AG10803 (cell line): ENCODE measurements at regions not wholly inside any gene's neighbourhood (a gene's known extent, or its start where the extent isn't known, plus 50 kb on each side); places are given as distances from the start of the nearest gene placed in this dataset.
"Not testable (repeated sequence)": the region's sequence is repeated elsewhere in the genome, so short reads cannot be mapped to it uniquely, and the experiment has no call there.

Experiments
- DNase-seq: peaks from one replicate; pipeline ENCODE4 v3.0.0; 2010; ENCODE audit warnings: low read depth
- H3K4me3 ChIP-seq: 2 replicates; pipeline ENCODE4 v1.5.1; 2011; ENCODE audit warnings: mild to moderate bottlenecking, low read length, control low read depth
- TF ChIP-seq, protein P1 (sequence below): conservative IDR thresholded peaks from 2 replicates; pipeline ENCODE4 v1.5.1; 2011; ENCODE audit warnings: mild to moderate bottlenecking, low read length, control low read depth, inconsistent platforms

DNA sequence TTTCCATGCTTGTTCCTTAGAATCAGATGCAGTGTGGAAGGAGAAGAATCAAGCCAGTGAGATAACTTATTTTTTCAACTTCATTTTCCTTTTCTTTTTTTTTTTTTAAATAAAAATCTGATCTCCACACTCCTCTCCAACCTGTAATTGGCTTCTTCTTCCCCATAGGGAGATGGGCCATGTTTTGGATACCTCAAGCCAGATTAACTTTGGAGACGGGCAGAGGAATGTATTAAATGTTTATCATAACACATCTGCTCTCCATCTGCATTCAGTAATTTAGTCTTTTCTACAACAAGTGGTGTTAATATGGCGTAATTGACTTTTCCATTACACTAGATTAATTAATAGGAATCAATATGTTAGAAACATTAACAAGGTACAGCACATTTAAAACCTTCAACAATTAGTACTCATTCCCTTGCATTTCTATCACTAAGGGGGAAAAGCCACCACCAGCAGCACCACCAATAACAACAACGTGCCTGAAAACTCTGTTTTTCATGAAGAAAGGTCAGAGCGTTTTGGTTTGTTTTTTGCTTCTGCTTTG, 244.1 kb downstream of the MYCN start:
- no peak for DNase-seq
- H3K4me3 ChIP-seq: no peak overlapping the region
- TF ChIP-seq, protein P1, sequence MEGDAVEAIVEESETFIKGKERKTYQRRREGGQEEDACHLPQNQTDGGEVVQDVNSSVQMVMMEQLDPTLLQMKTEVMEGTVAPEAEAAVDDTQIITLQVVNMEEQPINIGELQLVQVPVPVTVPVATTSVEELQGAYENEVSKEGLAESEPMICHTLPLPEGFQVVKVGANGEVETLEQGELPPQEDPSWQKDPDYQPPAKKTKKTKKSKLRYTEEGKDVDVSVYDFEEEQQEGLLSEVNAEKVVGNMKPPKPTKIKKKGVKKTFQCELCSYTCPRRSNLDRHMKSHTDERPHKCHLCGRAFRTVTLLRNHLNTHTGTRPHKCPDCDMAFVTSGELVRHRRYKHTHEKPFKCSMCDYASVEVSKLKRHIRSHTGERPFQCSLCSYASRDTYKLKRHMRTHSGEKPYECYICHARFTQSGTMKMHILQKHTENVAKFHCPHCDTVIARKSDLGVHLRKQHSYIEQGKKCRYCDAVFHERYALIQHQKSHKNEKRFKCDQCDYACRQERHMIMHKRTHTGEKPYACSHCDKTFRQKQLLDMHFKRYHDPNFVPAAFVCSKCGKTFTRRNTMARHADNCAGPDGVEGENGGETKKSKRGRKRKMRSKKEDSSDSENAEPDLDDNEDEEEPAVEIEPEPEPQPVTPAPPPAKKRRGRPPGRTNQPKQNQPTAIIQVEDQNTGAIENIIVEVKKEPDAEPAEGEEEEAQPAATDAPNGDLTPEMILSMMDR: no peak

DNA sequence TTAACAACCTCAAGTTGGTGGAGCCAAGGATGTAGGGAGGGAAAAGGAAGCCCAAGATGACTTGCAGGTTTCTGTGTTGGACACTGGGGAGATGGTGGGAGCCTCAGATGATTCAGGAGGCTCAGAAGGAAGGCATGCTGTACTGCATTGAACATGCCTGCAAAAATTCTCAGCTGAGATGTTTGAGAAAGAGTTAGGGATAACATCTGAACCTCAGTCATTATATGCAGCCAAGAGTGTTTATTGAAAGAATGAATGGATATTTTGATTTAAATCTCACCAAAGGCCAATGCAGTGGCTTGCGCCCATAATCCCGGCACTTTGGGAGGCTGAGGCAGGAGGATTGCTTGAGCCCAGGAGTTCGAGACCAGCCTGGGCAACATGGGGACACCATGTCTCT, 243.0 kb downstream of the MYCN start:
- no peak overlapping the region for H3K4me3 ChIP-seq
- DNase-seq: no peak
- TF ChIP-seq, protein P1: no peak

DNA sequence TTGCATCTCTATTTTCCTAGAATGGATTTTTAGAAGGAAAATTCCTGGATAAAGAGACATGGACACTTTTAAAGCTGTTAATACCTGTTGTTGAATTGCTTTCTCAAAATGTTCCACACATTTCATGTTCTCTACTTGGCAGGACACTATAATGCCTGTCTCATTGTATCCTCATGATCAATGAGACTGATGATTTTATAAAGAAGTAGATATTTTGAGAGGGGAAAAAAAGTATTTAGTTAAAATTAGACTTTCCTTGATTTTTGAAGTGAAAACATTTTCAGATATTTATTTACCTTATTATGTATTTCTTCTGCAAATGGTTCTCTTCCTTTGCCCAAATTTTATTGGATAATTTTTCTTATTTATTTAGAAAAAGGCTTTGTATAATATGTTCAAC, 242.5 kb downstream of the MYCN start:
- no peak for DNase-seq
- H3K4me3 ChIP-seq: no peak overlapping the region
- TF ChIP-seq, protein P1: no peak

DNA sequence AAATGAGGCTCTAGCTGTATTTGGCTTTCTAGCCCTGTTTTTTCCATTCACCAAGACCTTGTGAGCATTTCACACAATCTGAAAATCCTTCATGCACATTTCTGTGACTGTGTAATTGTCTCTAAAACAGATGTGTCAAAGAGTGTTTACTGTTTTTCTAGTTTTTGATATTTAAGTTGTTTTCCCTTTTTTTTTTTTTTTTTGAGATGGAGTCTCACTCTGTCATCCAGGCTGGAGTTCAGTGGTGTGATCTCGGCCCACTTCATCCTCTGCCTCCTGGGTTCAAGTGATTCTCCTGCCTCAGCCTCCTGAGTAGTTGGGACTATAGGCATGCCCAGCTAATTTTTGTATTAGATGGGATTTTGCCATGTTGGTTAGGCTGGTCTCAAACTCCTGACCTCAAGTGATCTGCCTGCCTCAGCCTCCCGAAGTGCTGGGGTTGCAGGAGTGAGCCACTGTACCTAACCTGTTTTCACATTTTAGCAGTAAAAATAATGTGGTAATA, 242.0 kb downstream of the MYCN start:
- not testable (repeated sequence) for DNase-seq, H3K4me3 ChIP-seq

DNA sequence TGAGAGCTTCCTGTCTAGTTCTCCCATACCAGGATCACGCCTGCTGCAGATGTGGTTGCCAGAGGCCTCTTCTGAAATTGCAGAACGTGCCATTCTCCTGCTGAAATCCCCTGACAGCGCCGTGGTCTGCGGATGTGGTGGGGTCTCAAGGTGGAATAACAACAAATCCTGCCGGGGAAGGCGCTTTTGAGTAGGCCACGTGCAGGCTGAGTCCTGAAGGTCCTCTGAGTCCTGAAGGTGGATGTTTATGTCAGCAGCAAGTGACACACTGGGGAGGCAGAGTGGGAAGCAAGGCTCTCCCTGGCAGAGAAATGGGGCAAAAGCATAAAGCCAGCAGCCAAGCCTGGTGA, 241.4 kb downstream of the MYCN start:
- TF ChIP-seq, protein P1: no peak
- no peak overlapping the region for H3K4me3 ChIP-seq
- no peak for DNase-seq

DNA sequence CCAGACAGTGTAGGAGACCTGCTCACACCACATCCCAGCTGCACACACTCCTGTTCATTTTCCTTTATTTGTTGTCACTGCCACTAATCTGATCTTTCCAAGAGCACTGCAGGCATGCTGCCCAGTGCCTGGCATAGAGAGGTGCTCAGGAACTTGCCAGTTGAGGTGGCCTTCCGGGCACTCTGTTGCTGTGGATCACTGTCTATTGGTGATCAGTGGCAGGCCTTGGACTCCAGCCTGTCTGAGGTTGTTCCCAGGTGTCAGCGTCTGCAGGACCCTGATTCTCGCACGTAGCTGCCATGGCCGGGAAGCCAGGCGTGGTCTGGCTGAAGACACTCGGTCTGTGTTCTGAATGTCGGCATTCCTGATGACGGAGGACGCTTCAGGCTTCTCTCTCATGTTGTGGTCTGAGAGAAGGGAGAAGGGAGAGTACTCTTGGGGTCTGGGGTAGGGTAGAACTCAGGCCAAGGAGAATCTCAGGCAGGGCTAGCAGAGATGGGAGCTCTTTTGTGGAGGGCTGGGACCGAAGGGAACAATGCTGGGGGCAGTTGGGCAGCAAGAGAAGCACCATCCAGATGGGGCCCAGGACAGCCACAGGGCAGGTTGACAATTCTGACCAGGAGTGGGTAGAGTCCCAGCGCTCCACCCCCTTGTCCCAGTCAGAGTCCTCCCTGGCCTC, 240.9 kb downstream of the MYCN start:
- TF ChIP-seq, protein P1: no peak
- H3K4me3 ChIP-seq: no peak overlapping the region
- no peak for DNase-seq

DNA sequence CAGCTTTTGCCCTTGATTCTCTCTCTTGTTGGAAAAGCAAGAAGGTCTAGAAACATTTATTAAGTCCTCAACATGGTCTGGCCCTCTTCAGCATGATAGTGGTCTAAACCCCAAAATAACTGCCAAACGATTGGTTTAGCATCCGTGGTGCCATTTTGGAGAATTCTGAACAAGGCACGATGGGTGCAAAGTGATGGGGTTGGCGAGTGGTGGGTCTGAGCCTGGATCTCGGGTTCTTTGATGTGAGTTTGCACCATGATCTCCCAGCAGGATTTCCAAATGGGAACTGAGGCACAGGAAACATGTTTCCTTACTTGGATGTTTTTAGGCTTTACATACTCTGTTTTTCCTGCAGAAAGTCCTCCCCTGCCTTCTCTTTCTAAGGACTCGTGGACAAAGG, 240.3 kb downstream of the MYCN start:
- TF ChIP-seq, protein P1: no peak
- no peak overlapping the region for H3K4me3 ChIP-seq
- DNase-seq: no peak
